ENCODE measurements at regions not wholly inside any gene's neighbourhood (a gene's known extent, or its start where the extent isn't known, plus 50 kb on each side); places are given as distances from the start of the nearest gene placed in this dataset.

- no peak for DNase-seq (ENCODE audit: low read depth in 1 of 2, low spot score in 1 of 2)
Measured at GRCh38 chr10:36636285-36636839, 489.0 kb upstream of the ANKRD30A start.

GRCh38 chr10:36634916-36635315 lies 490.5 kb upstream of the ANKRD30A start:
- DNase-seq (ENCODE audit: low read depth in 1 of 2, low spot score in 1 of 2): no peak

GRCh38 chr10:36630267-36630666 lies 495.1 kb upstream of the ANKRD30A start:
- DNase-seq (ENCODE audit: low read depth in 1 of 2, low spot score in 1 of 2): no peak

GRCh38 chr10:36629476-36629875 lies 495.9 kb upstream of the ANKRD30A start:
- DNase-seq (ENCODE audit: low read depth in 1 of 2, low spot score in 1 of 2): no peak

GRCh38 chr10:36624551-36625100 lies 500.8 kb upstream of the ANKRD30A start:
- DNase-seq (ENCODE audit: low read depth in 1 of 2, low spot score in 1 of 2): no peak

GRCh38 chr10:36621346-36621745 lies 504.1 kb upstream of the ANKRD30A start:
- no peak for DNase-seq (ENCODE audit: low read depth in 1 of 2, low spot score in 1 of 2)

- no peak for DNase-seq (ENCODE audit: low read depth in 1 of 2, low spot score in 1 of 2)
Measured at GRCh38 chr10:36612436-36612835, 513.0 kb upstream of the ANKRD30A start.

GRCh38 chr10:36608866-36609265 lies 516.5 kb upstream of the ANKRD30A start:
- no peak for DNase-seq (ENCODE audit: low read depth in 1 of 2, low spot score in 1 of 2)

- DNase-seq (ENCODE audit: low read depth in 1 of 2, low spot score in 1 of 2): no peak
Measured at GRCh38 chr10:36608251-36608650, 517.1 kb upstream of the ANKRD30A start.

GRCh38 chr10:36606234-36606839 lies 519.1 kb upstream of the ANKRD30A start:
- no peak for DNase-seq (ENCODE audit: low read depth in 1 of 2, low spot score in 1 of 2)

GRCh38 chr10:36604316-36604715 lies 521.1 kb upstream of the ANKRD30A start:
- DNase-seq (ENCODE audit: low read depth in 1 of 2, low spot score in 1 of 2): no peak

- no peak for DNase-seq (ENCODE audit: low read depth in 1 of 2, low spot score in 1 of 2)
Measured at GRCh38 chr10:36603688-36604087, 521.7 kb upstream of the ANKRD30A start.

GRCh38 chr10:36602374-36602773 lies 523.0 kb upstream of the ANKRD30A start:
- no peak for DNase-seq (ENCODE audit: low read depth in 1 of 2, low spot score in 1 of 2)

- DNase-seq (ENCODE audit: low read depth in 1 of 2, low spot score in 1 of 2): no peak
Measured at GRCh38 chr10:36597756-36598320, 527.6 kb upstream of the ANKRD30A start.

GRCh38 chr10:36592964-36593363 lies 532.4 kb upstream of the ANKRD30A start:
- no peak for DNase-seq (ENCODE audit: low read depth in 1 of 2, low spot score in 1 of 2)

- DNase-seq (ENCODE audit: low read depth in 1 of 2, low spot score in 1 of 2): no peak
Measured at GRCh38 chr10:36591436-36591835, 534.0 kb upstream of the ANKRD30A start.

- no peak for DNase-seq (ENCODE audit: low read depth in 1 of 2, low spot score in 1 of 2)
Measured at GRCh38 chr10:36583690-36584089, 541.7 kb upstream of the ANKRD30A start.

GRCh38 chr10:36581237-36581636 lies 544.2 kb upstream of the ANKRD30A start:
- no peak for DNase-seq (ENCODE audit: low read depth in 1 of 2, low spot score in 1 of 2)

- DNase-seq (ENCODE audit: low read depth in 1 of 2, low spot score in 1 of 2): no peak
Measured at GRCh38 chr10:36578306-36578705, 547.1 kb upstream of the ANKRD30A start.

- DNase-seq (ENCODE audit: low read depth in 1 of 2, low spot score in 1 of 2): no peak
Measured at GRCh38 chr10:36577126-36577525, 548.3 kb upstream of the ANKRD30A start.

- DNase-seq (ENCODE audit: low read depth in 1 of 2, low spot score in 1 of 2): no peak
Measured at GRCh38 chr10:36574207-36574606, 551.2 kb upstream of the ANKRD30A start.

- no peak for DNase-seq (ENCODE audit: low read depth in 1 of 2, low spot score in 1 of 2)
Measured at GRCh38 chr10:36573246-36573645, 552.2 kb upstream of the ANKRD30A start.

GRCh38 chr10:36564433-36564832 lies 561.0 kb upstream of the ANKRD30A start:
- DNase-seq (ENCODE audit: low read depth in 1 of 2, low spot score in 1 of 2): no peak

All from activated CD4-positive, alpha-beta T cell treated with anti-CD3 and anti-CD28 coated beads, Interleukin-2, amount 50 U/mL, for 24 hours (primary cell).